T47D (cell line): ENCODE measurements at regions not wholly inside any gene's neighbourhood (a gene's known extent, or its start where the extent isn't known, plus 50 kb on each side); places are given as distances from the start of the nearest gene placed in this dataset.
A peak's percentile ranks its signal among the peaks of the same experiment; 100 is the strongest.

Experiments used
- DNase-seq, 2 experiments: peaks; one replicate each; pipeline versions ENCODE4 v3.0.0 to v3.0.0-alpha.2; 2011 to 2012; ENCODE audit warnings: low read depth in 1 of 2, low spot score in 1 of 2
- JUND ChIP-seq: IDR thresholded peaks from 2 replicates; pipeline ENCODE4 v1.6.1; 2012; ENCODE audit warnings: low read depth
- in situ Hi-C: cut with HindIII; loops from 2 replicates; pipeline ENCODE4 v1.10.0; 2016; ENCODE audit warnings: low sequenced_read_pairs, low pct_unique_long_range_greater_than_20kb

- no peak for TF ChIP-seq JUND
- in situ Hi-C loops, result no loop called here
- DNase-seq, result no peak
Measured at GRCh38 chr4:104976262-104976661, 170.4 kb upstream of the TET2 start.

DNA sequence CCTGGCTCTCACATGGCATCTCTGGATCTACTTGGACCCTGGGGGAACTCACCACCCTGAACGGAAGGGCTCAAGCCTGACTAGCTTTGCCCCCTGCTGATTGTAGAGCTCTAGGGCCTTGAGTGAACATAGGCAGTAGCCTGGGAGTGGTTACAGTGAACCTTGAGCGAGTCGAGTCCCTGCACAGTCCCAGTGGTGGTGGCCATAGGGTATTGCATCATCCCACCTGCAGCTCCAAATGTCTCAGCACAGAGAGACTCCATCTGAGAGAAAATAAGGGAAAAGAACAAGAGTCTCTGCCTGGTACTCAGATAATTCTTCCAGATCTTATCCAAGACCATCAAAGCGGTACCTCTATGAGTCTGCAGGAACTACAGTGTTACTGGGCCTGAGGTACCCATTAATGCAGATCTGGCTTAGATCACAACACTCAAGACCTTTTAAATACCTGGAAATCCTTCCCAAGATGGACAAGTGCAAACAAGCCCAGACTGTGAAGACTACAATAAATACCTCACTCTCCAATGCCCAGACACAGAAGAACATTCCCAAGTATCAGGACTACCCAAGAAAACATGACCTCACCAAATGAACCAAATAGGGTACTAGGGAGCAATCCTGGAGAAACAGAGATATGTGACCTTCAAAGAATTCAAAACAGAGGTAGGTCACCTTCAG, 167.5 kb upstream of the TET2 start:
- DNase-seq, result no peak
- no peak for TF ChIP-seq JUND
- in situ Hi-C loops, result no loop called here

GRCh38 chr4:104983615-104984179, 163.0 kb upstream of the TET2 start:
- no peak for DNase-seq
- TF ChIP-seq JUND, result no peak
- in situ Hi-C loops, result no loop called here

- in situ Hi-C loops, result no loop called here
- TF ChIP-seq JUND, result no peak
- DNase-seq, result no peak
Measured at GRCh38 chr4:104986306-104986705, 160.4 kb upstream of the TET2 start.

DNA sequence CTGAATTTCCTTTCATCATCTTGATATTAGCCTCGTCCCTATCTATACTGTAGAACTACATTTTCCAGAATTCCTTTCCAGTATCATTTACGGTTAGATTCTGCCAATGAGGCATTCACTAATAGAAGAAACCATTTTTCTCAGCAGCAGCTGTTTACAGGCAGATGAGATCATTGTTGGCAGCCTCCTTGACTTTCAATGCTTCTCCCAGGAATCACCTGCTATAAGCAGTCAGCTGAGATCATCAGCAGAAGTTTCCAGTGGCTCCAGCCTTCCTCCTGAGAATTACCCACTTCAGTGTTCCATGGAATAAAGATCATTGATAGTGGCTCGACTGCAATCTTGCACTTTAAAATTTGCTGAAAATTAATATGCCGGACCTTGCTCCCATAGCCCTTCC, 157.3 kb upstream of the TET2 start:
- in situ Hi-C loops, result no loop called here
- DNase-seq, result peak in 1 of 2 experiments; percentile 29
- TF ChIP-seq JUND, result no peak

- no peak for DNase-seq
- in situ Hi-C loops, result no loop called here
- TF ChIP-seq JUND, result no peak
Measured at GRCh38 chr4:105002278-105002677, 144.4 kb upstream of the TET2 start.

DNA sequence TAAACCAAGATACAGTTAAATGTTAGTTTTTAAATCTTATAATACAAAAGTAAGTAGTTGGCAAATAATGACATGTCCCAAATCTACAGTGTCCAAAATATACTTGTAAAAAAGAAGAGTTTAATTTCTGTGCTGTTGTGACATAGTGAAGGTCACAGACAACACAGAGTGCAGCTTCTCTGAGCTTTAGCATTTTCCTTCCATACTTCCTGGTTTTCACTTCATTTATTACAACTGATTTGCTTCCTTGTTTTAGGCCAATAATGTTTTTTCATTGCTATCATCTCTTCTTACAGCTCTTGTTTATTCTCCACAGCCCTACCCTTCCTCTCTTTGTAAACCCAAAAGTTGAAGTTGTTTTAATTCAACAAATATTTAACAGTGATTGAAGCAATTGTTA, 132.4 kb upstream of the TET2 start:
- in situ Hi-C loops, result no loop called here
- no peak for TF ChIP-seq JUND
- no peak for DNase-seq

GRCh38 chr4:105014635-105015034, 132.0 kb upstream of the TET2 start:
- no peak for DNase-seq
- no peak for TF ChIP-seq JUND
- in situ Hi-C loops, result no loop called here

DNA sequence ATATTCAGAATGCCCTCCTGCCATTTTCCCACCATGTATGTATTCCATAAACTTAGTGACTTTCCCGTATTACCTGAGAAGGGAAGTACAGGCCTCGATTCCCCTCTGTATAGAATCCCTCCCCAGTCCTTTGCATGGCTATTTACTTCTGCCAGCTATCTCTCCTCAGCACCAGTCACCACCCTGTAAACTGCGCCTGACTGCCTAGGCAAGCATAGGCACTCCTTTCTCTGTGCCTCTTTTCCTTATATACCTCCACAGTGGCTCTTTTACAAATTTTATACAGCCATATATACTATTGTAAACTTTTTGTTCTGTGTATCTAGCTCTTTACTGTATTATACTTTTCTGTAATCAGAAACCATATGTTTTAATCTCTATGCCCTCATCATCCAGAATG, 130.9 kb upstream of the TET2 start:
- DNase-seq, result no peak
- no peak for TF ChIP-seq JUND
- in situ Hi-C loops, result no loop called here

- DNase-seq, result no peak
- no peak for TF ChIP-seq JUND
- in situ Hi-C loops, result no loop called here
Measured at GRCh38 chr4:105022811-105023667, 123.6 kb upstream of the TET2 start.

GRCh38 chr4:105023668-105024055, 123.0 kb upstream of the TET2 start:
- DNase-seq, result no peak
- TF ChIP-seq JUND, result no peak
- in situ Hi-C loops, result no loop called here

GRCh38 chr4:105025263-105026017, 121.2 kb upstream of the TET2 start:
- DNase-seq, result no peak
- in situ Hi-C loops, result no loop called here
- no peak for TF ChIP-seq JUND
